ENCODE measurements at regions not wholly inside any gene's neighbourhood (a gene's known extent, or its start where the extent isn't known, plus 50 kb on each side); places are given as distances from the start of the nearest gene placed in this dataset.

GRCh38 chr1:3963554-3963953 is 63.5 kb upstream of the C1orf174 start:
- WGBS (ENCODE audit: insufficient coverage, low coverage, low lambda C conversion rate, missing lambda C conversion rate), result 70% methylated on average over 4 of the region's 9 CpGs
- no peaks in the 10 kb centered on the region for H3K27me3 ChIP-seq
- H3K9me3 ChIP-seq, result no peaks in the 10 kb centered on the region
- no peak for TF ChIP-seq POLR2A (IDR thresholded peaks at IDR 0.05)
- TF ChIP-seq, protein P1, sequence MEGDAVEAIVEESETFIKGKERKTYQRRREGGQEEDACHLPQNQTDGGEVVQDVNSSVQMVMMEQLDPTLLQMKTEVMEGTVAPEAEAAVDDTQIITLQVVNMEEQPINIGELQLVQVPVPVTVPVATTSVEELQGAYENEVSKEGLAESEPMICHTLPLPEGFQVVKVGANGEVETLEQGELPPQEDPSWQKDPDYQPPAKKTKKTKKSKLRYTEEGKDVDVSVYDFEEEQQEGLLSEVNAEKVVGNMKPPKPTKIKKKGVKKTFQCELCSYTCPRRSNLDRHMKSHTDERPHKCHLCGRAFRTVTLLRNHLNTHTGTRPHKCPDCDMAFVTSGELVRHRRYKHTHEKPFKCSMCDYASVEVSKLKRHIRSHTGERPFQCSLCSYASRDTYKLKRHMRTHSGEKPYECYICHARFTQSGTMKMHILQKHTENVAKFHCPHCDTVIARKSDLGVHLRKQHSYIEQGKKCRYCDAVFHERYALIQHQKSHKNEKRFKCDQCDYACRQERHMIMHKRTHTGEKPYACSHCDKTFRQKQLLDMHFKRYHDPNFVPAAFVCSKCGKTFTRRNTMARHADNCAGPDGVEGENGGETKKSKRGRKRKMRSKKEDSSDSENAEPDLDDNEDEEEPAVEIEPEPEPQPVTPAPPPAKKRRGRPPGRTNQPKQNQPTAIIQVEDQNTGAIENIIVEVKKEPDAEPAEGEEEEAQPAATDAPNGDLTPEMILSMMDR (IDR thresholded peaks at IDR 0.05), result no peak
- H3K27ac ChIP-seq, result no peak overlapping the region
- H3K4me3 ChIP-seq, result no peak overlapping the region
- intact Hi-C loops (cut with DNase I), result no loop called here
- DNase-seq, result no peak
- no peaks in the 10 kb centered on the region for H3K4me1 ChIP-seq
- no peak for ATAC-seq
- H3K36me3 ChIP-seq, result no peaks in the 10 kb centered on the region

- no peak overlapping the region for H3K4me3 ChIP-seq
- no peaks in the 10 kb centered on the region for H3K27me3 ChIP-seq
- intact Hi-C loops (cut with DNase I), result no loop called here
- no peaks in the 10 kb centered on the region for H3K36me3 ChIP-seq
- H3K9me3 ChIP-seq, result no peaks in the 10 kb centered on the region
- H3K27ac ChIP-seq, result no peak overlapping the region
- H3K4me1 ChIP-seq, result no peaks in the 10 kb centered on the region
- DNase-seq (no peak), ATAC-seq (no peak)
- no peak for TF ChIP-seq POLR2A (IDR thresholded peaks at IDR 0.05)
- TF ChIP-seq, protein P1 (IDR thresholded peaks at IDR 0.05), result no peak
- 83% methylated on average over 2 of the region's 6 CpGs for WGBS (ENCODE audit: insufficient coverage, low coverage, low lambda C conversion rate, missing lambda C conversion rate)
Observed at GRCh38 chr1:3965693-3966092, 65.6 kb upstream of the C1orf174 start.

DNA sequence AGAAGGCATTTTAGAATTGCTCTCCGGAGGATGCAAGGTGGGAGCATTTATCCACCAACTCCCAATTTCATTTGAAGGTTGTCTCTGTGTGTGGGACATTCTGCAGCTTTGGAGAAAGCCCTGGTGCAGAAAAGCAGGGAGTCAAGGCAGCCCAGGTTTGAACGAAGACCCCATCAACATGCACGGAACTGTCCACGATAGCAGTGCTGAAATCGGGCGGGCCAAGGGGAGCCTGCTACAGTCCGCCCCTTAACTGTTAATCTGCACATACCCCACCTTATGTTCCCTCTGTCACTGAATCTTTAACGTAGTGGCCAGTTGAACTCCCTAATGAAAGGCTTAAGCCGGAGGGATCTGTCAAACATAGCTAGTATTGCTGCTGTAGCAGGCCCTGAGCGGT is 68.8 kb upstream of the C1orf174 start:
- intact Hi-C loops (cut with DNase I), result no loop called here
- ATAC-seq (no peak), DNase-seq (no peak)
- H3K9me3 ChIP-seq, result no peaks in the 10 kb centered on the region
- H3K27me3 ChIP-seq, result no peaks in the 10 kb centered on the region
- no peak overlapping the region for H3K4me3 ChIP-seq
- TF ChIP-seq, protein P1 (IDR thresholded peaks at IDR 0.05), result no peak
- no peak for TF ChIP-seq POLR2A (IDR thresholded peaks at IDR 0.05)
- no peak overlapping the region for H3K27ac ChIP-seq
- no peaks in the 10 kb centered on the region for H3K36me3 ChIP-seq
- H3K4me1 ChIP-seq, result no peaks in the 10 kb centered on the region
- 32% methylated on average over 6 of the region's 10 CpGs for WGBS (ENCODE audit: insufficient coverage, low coverage, low lambda C conversion rate, missing lambda C conversion rate)

- 40% methylated on average over 5 of the region's 5 CpGs for WGBS (ENCODE audit: insufficient coverage, low coverage, low lambda C conversion rate, missing lambda C conversion rate)
- ATAC-seq, result no peak
Observed at GRCh38 chr1:3971981-3972380, 71.9 kb upstream of the C1orf174 start.

More at GRCh38 chr1:3971981-3972380, 71.9 kb upstream of the C1orf174 start:
- Histone ChIP-seq H3K4me1 (no peaks in the 10 kb centered on the region), H3K36me3 (no peaks in the 10 kb centered on the region), H3K4me3 (no peak overlapping the region), H3K9me3 (no peaks in the 10 kb centered on the region), H3K27ac (no peak overlapping the region), H3K27me3 (no peaks in the 10 kb centered on the region)
- DNase-seq, result no peak
- TF ChIP-seq, protein P1 (IDR thresholded peaks at IDR 0.05), result no peak
- TF ChIP-seq POLR2A (IDR thresholded peaks at IDR 0.05), result no peak
- intact Hi-C loops (cut with DNase I), result no loop called here

Data from right lobe of liver (tissue), 6 donors.